ENCODE measurements at regions not wholly inside any gene's neighbourhood (a gene's known extent, or its start where the extent isn't known, plus 50 kb on each side); places are given as distances from the start of the nearest gene placed in this dataset.

GRCh38 chr1:73194965-73195364 lies 912.6 kb upstream of the NEGR1 start:
- no peak for TF ChIP-seq CTCF (IDR thresholded peaks at IDR 0.05)
- no peak for TF ChIP-seq EP300 (IDR thresholded peaks at IDR 0.05)
- no peak for TF ChIP-seq POLR2A (IDR thresholded peaks at IDR 0.05)

All from ovary (tissue), 3 donors.